Epithelial cell of esophagus (primary cell): ENCODE measurements at regions not wholly inside any gene's neighbourhood (a gene's known extent, or its start where the extent isn't known, plus 50 kb on each side); places are given as distances from the start of the nearest gene placed in this dataset.
"Not testable (repeated sequence)": the region's sequence is repeated elsewhere in the genome, so short reads cannot be mapped to it uniquely, and the experiment has no call there.

Experiments
- DNase-seq: peaks from one replicate; pipeline ENCODE4 v3.0.0; 2010; ENCODE audit warnings: low read depth
- H3K4me3 ChIP-seq: 2 replicates; pipeline ENCODE4 v1.5.1; 2011; ENCODE audit warnings: mild to moderate bottlenecking, low read length, control low read depth
- CTCF ChIP-seq: IDR thresholded peaks from 2 replicates; pipeline ENCODE4 v1.5.1; 2011; ENCODE audit warnings: low read depth, mild to moderate bottlenecking, low read length, control low read depth, inconsistent platforms; ENCODE audit not compliant: insufficient read depth; ENCODE audit errors: missing control alignments

- H3K4me3 ChIP-seq = no peak overlapping the region
- DNase-seq = no peak
- no peak for TF ChIP-seq CTCF
Measured at GRCh38 chr1:73472810-73473209, 725.2 kb downstream of the LRRIQ3 start.

- TF ChIP-seq CTCF = no peak
- no peak for DNase-seq
Measured at GRCh38 chr1:73467731-73468130, 730.2 kb downstream of the LRRIQ3 start.

GRCh38 chr1:73463873-73464272 lies 734.1 kb downstream of the LRRIQ3 start:
- no peak for TF ChIP-seq CTCF
- DNase-seq = no peak
- H3K4me3 ChIP-seq = no peak overlapping the region

More at GRCh38 chr1:73467731-73468130, 730.2 kb downstream of the LRRIQ3 start:
- no peak overlapping the region for H3K4me3 ChIP-seq

GRCh38 chr1:73452522-73452921 lies 745.5 kb downstream of the LRRIQ3 start:
- no peak overlapping the region for H3K4me3 ChIP-seq
- peak; percentile 1 for DNase-seq
- TF ChIP-seq CTCF = peak; percentile 18

- H3K4me3 ChIP-seq, DNase-seq: not testable (repeated sequence)
Measured at GRCh38 chr1:73450668-73451067, 747.3 kb downstream of the LRRIQ3 start.

- H3K4me3 ChIP-seq = no peak overlapping the region
- no peak for DNase-seq
- no peak for TF ChIP-seq CTCF
Measured at GRCh38 chr1:73411479-73411878, 786.5 kb downstream of the LRRIQ3 start.

- no peak for TF ChIP-seq CTCF
- no peak overlapping the region for H3K4me3 ChIP-seq
- peak; percentile 2 for DNase-seq
Measured at GRCh38 chr1:73401666-73402065, 796.3 kb downstream of the LRRIQ3 start.

- H3K4me3 ChIP-seq = no peak overlapping the region
- no peak for TF ChIP-seq CTCF
- DNase-seq = no peak
Measured at GRCh38 chr1:73382966-73383365, 815.0 kb downstream of the LRRIQ3 start.
